AG09309 (cell line): ENCODE measurements at regions not wholly inside any gene's neighbourhood (a gene's known extent, or its start where the extent isn't known, plus 50 kb on each side); places are given as distances from the start of the nearest gene placed in this dataset.

Experiments
- DNase-seq: peaks from one replicate; pipeline ENCODE4 v3.0.0-alpha.2; 2010; ENCODE audit warnings: low read depth
- H3K4me3 ChIP-seq: 2 replicates; pipeline ENCODE4 v1.5.1; 2011; ENCODE audit warnings: mild to moderate bottlenecking, low read depth, low read length, moderate library complexity; ENCODE audit not compliant: control insufficient read depth
- CTCF ChIP-seq: IDR thresholded peaks from 2 replicates; pipeline ENCODE4 v1.5.1; 2011; ENCODE audit warnings: mild to moderate bottlenecking, low read depth, low read length, inconsistent platforms; ENCODE audit not compliant: insufficient read depth, control insufficient read depth; ENCODE audit errors: missing control alignments

GRCh38 chr6:144978208-144978607 lies 693.1 kb downstream of the UTRN start:
- no peak for DNase-seq
- no peak overlapping the region for H3K4me3 ChIP-seq
- no peak for TF ChIP-seq CTCF

- H3K4me3 ChIP-seq: no peak overlapping the region
- DNase-seq: no peak
- no peak for TF ChIP-seq CTCF
Measured at GRCh38 chr6:144986271-144986670, 701.1 kb downstream of the UTRN start.

GRCh38 chr6:144989319-144990107 lies 704.4 kb downstream of the UTRN start:
- TF ChIP-seq CTCF: no peak
- H3K4me3 ChIP-seq: no peak overlapping the region
- no peak for DNase-seq

- H3K4me3 ChIP-seq: no peak overlapping the region
- no peak for TF ChIP-seq CTCF
- DNase-seq: no peak
Measured at GRCh38 chr6:144990784-144991183, 705.6 kb downstream of the UTRN start.

- no peak for TF ChIP-seq CTCF
Measured at GRCh38 chr6:144993870-144994269, 708.7 kb downstream of the UTRN start.

GRCh38 chr6:144997996-144998395 lies 712.9 kb downstream of the UTRN start:
- no peak for DNase-seq
- no peak overlapping the region for H3K4me3 ChIP-seq
- no peak for TF ChIP-seq CTCF

More at GRCh38 chr6:144993870-144994269, 708.7 kb downstream of the UTRN start:
- no peak overlapping the region for H3K4me3 ChIP-seq
- DNase-seq: no peak
